SIG-M5 treated with dmso at 0.1 percent for 504 hours (cell line): ENCODE measurements at regions not wholly inside any gene's neighbourhood (a gene's known extent, or its start where the extent isn't known, plus 50 kb on each side); places are given as distances from the start of the nearest gene placed in this dataset.
"Not testable (repeated sequence)": the region's sequence is repeated elsewhere in the genome, so short reads cannot be mapped to it uniquely, and the experiment has no call there.

Experiments used
- DNase-seq: peaks from one replicate; lab custom pipeline; 2025; ENCODE audit not compliant: unreplicated experiment; lab: John Stamatoyannopoulos, UW

DNA sequence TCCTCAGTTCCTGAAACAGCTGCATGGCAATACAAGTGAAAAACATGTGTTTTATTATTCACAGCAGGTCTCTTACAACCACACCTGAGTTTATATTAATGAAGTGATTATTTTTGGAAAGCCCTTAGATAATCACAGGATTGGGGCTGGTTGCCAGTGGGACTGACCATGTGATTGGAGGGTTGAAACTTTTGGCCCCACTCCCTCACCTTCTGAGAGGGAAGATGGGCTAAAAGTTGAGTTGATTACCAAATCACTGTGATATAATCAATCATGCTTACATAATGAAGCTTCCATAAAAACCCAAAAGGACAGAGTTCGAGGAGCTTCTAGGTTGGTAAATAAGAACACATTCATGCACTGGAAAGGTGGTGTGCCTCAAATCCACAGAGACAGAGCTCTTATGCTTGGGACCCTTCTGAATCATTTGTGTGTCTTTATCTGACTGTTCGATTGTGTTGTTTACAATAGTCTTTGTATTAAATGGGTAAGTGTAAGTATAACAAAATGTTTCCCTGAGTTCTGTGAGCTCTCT, 393.9 kb downstream of the RPS24 start:
- DNase-seq, result no peak

- DNase-seq, result no peak
Observed at GRCh38 chr10:78428579-78428978, 394.9 kb downstream of the RPS24 start.

GRCh38 chr10:78429984-78430383, 396.3 kb downstream of the RPS24 start:
- DNase-seq, result no peak

DNA sequence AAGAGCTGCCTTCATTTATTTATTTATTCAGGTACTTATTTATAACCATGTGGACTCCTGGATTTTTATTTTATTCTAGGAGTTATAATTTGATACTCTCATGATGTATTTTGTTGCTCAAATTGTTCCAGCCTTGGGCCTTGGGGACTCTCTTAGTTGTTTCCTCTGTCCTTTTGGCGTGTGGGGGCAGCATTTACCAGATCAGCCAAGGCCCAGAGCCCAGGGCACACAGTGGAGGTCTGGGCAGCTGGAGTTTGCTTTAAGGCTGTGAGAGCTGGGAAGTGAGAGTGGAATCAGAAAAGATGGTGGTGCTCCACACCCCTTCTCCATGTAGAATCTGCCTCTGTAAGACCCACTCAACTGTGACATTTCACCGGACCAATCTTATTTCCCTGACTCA, 398.9 kb downstream of the RPS24 start:
- no peak for DNase-seq

GRCh38 chr10:78433076-78433595, 399.5 kb downstream of the RPS24 start:
- no peak for DNase-seq

- DNase-seq, result no peak
Observed at GRCh38 chr10:78433766-78434535, 400.3 kb downstream of the RPS24 start.

DNA sequence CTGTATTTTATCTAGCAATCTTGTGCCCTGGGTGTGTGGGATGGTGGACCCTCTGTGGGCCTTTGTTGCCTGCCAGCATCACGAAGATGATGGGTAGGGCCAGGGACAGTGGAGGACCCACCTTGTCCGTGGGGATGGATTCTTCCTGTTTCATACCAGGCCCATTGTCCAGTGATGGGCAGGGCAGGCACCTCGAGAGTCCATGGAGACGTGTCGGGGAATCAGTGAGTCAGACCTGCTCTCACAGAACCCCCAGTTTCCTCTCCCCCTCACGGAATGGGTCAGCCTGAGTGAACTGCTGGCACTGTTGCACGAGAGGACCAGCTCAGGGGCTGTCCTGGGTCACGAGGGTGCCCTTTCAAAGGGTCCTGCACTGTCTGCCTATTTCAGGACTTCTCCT, 401.2 kb downstream of the RPS24 start:
- DNase-seq, result no peak

GRCh38 chr10:78435484-78436221, 402.0 kb downstream of the RPS24 start:
- DNase-seq, result no peak

DNA sequence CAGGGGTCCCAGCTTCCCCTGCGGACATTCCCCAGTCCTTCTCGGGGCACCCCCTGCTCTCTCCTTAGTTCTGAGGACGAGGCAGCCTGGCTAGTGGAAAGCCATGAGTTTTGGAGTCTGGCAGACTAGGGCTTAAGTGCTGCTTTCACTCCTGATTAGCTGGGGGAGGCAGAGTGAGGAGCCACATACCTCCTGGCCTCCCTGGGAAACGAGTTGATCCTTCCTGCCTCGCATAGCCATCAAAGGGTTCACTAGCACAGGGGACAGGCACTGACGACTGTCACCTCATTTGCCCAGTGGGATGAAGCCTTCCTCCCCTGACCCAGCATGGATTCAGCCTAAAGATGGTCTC, 402.5 kb downstream of the RPS24 start:
- no peak for DNase-seq

DNA sequence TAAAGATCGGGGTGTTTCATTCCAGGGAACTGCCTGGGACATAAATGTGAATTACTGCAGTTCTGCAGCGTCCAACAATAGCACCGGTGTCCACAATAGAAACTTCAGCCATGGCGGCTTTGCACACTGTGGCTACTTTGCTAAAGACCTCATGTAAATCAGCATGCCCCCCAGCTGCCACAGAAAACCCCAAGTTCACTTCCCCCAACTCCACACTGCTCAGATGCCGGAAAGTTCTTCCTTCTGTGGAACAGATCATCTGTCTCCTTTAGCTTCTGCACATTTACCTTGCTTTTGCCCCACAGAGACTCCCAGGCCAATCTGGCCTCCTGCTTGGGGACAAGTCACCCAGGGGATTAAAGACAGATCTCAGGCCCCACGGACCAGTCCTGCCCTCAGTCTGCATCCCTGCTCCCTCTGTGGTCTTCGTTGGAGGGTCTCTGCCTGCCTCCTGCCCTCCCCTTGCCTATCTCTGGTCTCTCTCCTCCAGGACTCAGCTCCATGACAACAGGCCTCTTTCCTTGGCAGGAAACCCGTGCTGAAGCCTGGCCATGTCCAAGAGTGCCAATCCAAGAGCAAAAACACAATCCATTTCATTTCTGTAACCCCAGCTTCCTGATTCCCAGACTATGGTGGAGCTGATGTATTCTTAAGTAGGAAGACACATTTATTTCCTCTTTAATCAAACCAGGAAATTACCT, 403.2 kb downstream of the RPS24 start:
- no peak for DNase-seq

GRCh38 chr10:78437407-78437768, 403.7 kb downstream of the RPS24 start:
- no peak for DNase-seq

GRCh38 chr10:78437998-78438906, 404.6 kb downstream of the RPS24 start:
- DNase-seq, result no peak

DNA sequence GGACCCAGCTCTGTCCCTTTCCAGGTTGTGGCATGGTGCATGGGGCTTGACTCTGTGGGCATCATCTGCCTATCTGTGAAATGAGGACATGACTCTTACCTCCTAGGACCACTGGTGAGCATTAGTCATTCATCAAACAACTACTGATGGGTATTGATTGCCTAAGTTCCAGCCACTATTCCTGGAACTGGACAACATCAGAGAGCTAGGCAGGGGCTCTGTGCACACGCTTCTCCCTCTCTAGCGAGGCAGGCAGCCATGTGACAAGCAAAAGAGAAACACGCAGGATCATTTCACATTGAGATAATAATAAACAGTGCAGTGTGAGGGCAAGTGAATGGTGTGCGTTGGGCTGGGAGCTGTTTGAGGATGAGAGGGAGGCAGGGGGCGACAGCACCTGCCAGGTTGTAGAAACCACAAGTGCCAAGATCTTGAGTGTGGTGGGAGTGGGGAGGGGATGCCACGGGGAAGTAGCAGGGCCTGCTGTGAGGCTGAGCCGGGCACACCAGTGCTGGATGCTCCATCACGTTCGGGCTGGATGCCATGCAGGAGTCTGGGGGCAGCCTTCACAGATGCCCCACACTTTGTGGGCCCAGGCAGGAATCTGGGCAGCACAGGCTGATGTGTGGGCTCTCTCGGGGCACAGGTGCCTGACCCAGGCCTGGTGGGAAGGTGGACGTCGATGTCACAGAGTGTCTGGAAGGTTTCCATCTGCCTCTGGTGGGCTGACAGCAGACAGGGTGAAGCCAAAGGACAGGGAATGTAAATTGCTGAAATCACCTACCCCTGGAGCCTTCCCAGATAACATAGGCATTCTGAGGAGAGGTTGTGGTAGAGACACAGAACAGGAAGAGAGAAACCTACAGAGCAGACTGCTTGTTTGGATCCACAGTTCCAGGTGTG, 405.5 kb downstream of the RPS24 start:
- no peak for DNase-seq

GRCh38 chr10:78441010-78441409, 407.3 kb downstream of the RPS24 start:
- DNase-seq, result no peak

DNA sequence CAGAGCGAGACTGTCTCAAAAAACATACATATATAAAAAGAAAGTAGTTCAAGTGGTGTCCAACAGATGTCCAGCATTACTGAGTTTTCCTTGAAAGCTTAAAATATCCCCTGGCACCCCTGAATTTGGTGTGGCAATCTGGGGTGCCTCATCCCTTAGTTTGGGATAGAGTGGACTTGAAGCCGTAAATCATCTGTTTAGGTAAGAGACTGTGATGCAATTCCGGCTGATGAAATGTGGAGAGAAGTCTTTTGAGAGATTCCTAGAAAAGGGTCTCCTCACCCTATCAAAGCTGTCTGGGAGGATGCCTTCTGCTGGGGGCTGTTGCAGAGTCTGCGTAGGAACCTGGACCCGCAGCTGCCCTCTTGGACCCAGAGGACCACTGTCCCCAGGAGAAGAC, 408.0 kb downstream of the RPS24 start:
- DNase-seq, result no peak

DNA sequence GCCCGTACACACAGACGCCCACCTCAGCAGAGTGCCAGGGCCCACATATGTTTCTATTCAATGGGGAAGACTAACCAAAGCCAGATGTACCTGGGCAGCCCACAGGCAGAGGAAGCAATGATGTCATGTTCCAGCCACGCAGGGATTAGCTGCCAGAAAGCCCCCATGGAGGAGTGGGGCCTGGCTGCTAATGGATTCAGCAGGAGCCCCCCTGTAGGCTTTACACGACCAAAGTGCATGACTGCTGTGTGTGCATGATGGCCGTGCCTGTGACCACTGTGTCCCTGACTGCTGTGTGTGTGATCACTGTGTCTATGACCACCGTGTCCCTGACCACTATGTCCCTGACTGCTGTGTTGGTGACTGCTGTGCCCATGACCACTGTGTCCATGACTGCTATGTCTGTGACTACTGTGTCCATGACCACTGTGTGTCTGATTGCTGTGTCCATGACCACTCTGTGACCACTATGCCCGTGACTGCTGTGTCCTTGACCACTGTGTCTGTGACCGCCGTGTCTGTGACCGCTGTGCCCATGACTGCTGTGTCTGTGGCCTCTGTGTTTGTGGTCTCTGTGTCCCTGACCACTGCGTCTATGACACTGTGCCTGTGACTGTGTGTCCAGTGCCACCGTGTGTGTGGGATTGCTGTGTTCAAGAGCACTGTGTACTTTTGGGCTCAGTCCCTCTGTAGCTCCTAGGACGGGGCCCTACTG, 409.3 kb downstream of the RPS24 start:
- no peak for DNase-seq

DNA sequence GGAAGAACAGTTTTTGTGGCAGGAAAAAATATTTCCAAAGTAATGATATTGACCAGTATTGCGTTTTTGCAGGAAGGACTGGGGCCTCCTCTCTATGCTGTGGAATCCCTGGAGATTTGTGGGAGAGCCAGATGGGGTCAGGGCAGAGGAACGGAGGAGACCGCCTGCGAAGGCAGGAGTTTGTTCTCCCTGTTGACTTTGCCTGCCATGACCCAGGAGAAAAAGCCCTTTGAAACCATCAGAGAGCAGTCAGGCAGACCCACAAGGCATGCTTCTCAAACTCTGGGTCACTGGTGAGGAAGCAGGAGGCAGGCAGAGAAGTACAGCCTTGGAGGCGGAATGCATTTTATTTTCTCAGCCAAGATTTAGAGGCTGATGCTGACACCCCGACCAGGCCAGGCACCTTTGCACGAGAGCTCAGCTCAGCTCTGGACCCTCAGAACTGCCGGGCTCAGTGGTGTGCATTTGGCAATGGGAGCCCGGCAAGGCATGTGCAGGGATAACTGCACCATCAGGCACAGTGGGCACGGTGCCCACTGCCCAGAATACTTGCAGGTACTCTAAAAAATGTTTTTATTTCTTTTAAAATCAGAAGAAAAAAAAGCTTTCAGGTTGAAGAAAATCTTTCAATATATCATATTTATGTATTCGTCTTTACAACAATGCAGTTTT, 410.4 kb downstream of the RPS24 start:
- no peak for DNase-seq

GRCh38 chr10:78444741-78445140, 411.1 kb downstream of the RPS24 start:
- not testable (repeated sequence) for DNase-seq
